Neural cell (in vitro differentiated cells): ENCODE measurements at regions not wholly inside any gene's neighbourhood (a gene's known extent, or its start where the extent isn't known, plus 50 kb on each side); places are given as distances from the start of the nearest gene placed in this dataset.

Experiments
- H2AFZ ChIP-seq: fragments of 200-600, 300-800 bp; sonication (generic), shearing (Covaris generic); 2 replicates; pipeline ENCODE4 v1.6.0; 2014; ENCODE audit warnings: low read depth, mild to moderate bottlenecking, antibody characterized with exemption, low read length, moderate library complexity
- H3F3A ChIP-seq: fragments of 200-600 bp; shearing (Covaris generic); 2 replicates; pipeline ENCODE4 v1.6.1; 2016; ENCODE audit warnings: mild to moderate bottlenecking, moderate library complexity, mixed read lengths, antibody characterized with exemption, low read length; ENCODE audit not compliant: insufficient read depth, poor library complexity, severe bottlenecking
- H3K27ac ChIP-seq: fragments of 200-600, 300-800 bp; sonication (generic), shearing (Covaris generic); 2 replicates; pipeline ENCODE4 v1.5.1; 2014; ENCODE audit warnings: mild to moderate bottlenecking, low read length, moderate library complexity
- H3K27me3 ChIP-seq: fragments of 300-800, 200-600 bp; sonication (generic), shearing (Covaris generic); 2 replicates; pipeline ENCODE4 v1.6.0; 2014; ENCODE audit warnings: mild to moderate bottlenecking, low read depth, low read length, moderate library complexity; ENCODE audit not compliant: insufficient read depth
- H3K36me3 ChIP-seq: fragments of 300-800, 200-600 bp; sonication (generic), shearing (Covaris generic); 2 replicates; pipeline ENCODE4 v1.5.1; 2014; ENCODE audit warnings: mild to moderate bottlenecking, antibody characterized with exemption, low read length, moderate library complexity; ENCODE audit not compliant: insufficient read depth
- H3K4me2 ChIP-seq: fragments of 300-800, 200-600 bp; sonication (generic), shearing (Covaris generic); 2 replicates; pipeline ENCODE4 v1.6.0; 2014; ENCODE audit warnings: mild to moderate bottlenecking, low read length
- H3K4me3 ChIP-seq: fragments of 300-800, 200-600 bp; sonication (generic), shearing (Covaris generic); 2 replicates; pipeline ENCODE4 v1.5.1; 2014; ENCODE audit warnings: mild to moderate bottlenecking, low read length, moderate library complexity
- H3K79me2 ChIP-seq: fragments of 200-600 bp; shearing (Covaris generic); replicated peaks from 2 replicates; pipeline ENCODE4 v1.6.0; 2014; ENCODE audit warnings: mild to moderate bottlenecking, low read length, moderate library complexity; ENCODE audit not compliant: insufficient read depth
- H3K9ac ChIP-seq: fragments of 300-800, 200-600 bp; sonication (generic), shearing (Covaris generic); 2 replicates; pipeline ENCODE4 v1.6.1; 2016; ENCODE audit warnings: mild to moderate bottlenecking, low read length, mixed read lengths
- H3K9me2 ChIP-seq: fragments of 200-600 bp; shearing (Covaris generic); 2 replicates; pipeline ENCODE4 v1.6.1; 2016; ENCODE audit warnings: mild to moderate bottlenecking, low read length, mixed read lengths; ENCODE audit not compliant: insufficient read depth
- H3K9me3 ChIP-seq: fragments of 200-600, 300-800 bp; sonication (generic), shearing (Covaris generic); 2 replicates; pipeline ENCODE4 v1.6.1; 2016; ENCODE audit warnings: mild to moderate bottlenecking, mixed run types, low read length, moderate library complexity, mixed read lengths
- H4K20me1 ChIP-seq: fragments of 200-600 bp; shearing (Covaris generic); 2 replicates; pipeline ENCODE4 v1.6.1; 2016; ENCODE audit warnings: mild to moderate bottlenecking, mixed run types; ENCODE audit not compliant: insufficient read depth
- CTCF ChIP-seq: fragments of 450-650 bp; IDR thresholded peaks from 2 replicates; pipeline ENCODE4 v1.5.1; 2014; ENCODE audit warnings: antibody characterized with exemption, mild to moderate bottlenecking, moderate library complexity; ENCODE audit not compliant: poor library complexity, severe bottlenecking
- EP300 ChIP-seq: fragments of 450-650 bp; conservative IDR thresholded peaks from 2 replicates; pipeline ENCODE4 v1.6.1; 2014; ENCODE audit warnings: antibody characterized with exemption, mild to moderate bottlenecking, moderate library complexity; ENCODE audit not compliant: poor library complexity, severe bottlenecking
- EZH2 ChIP-seq: fragments of 200-600, 300-800 bp; shearing (Covaris generic), sonication (generic); IDR thresholded peaks from 2 replicates; pipeline ENCODE4 v1.6.1; 2014; ENCODE audit warnings: antibody characterized with exemption, low read length, borderline replicate concordance, mild to moderate bottlenecking; ENCODE audit not compliant: insufficient read depth, poor library complexity, severe bottlenecking
- MXI1 ChIP-seq: fragments of 450-650 bp; conservative IDR thresholded peaks from 2 replicates; pipeline ENCODE4 v1.6.1; 2014; ENCODE audit warnings: antibody characterized with exemption, mild to moderate bottlenecking; ENCODE audit not compliant: poor library complexity, severe bottlenecking
- POLR2AphosphoS5 ChIP-seq: IDR thresholded peaks from 2 replicates; pipeline ENCODE4 v1.6.1; 2012
- RAD21 ChIP-seq: fragments of 450-650 bp; conservative IDR thresholded peaks from 2 replicates; pipeline ENCODE4 v1.6.1; 2014; ENCODE audit warnings: antibody characterized with exemption, mild to moderate bottlenecking, moderate library complexity
- SMC3 ChIP-seq: fragments of 450-650 bp; conservative IDR thresholded peaks from 2 replicates; pipeline ENCODE4 v1.6.1; 2014; ENCODE audit warnings: antibody characterized with exemption, mild to moderate bottlenecking, moderate library complexity; ENCODE audit not compliant: poor library complexity
- TAF1 ChIP-seq: IDR thresholded peaks from 2 replicates; pipeline ENCODE4 v1.6.1; 2012; ENCODE audit warnings: low read depth
- TF ChIP-seq, protein P1 (sequence below): IDR thresholded peaks from 2 replicates; pipeline ENCODE4 v1.6.1; 2012; ENCODE audit warnings: borderline replicate concordance

GRCh38 chr6:90403489-90404381 lies 107.1 kb upstream of the BACH2 start:
- Histone ChIP-seq H3K4me2 (no peak overlapping the region), H3K79me2 (no peaks in the 10 kb centered on the region), H3K4me3 (no peak overlapping the region), H3K9ac (no peak overlapping the region), H3K36me3 (no peaks in the 10 kb centered on the region), H3F3A (no peaks in the 10 kb centered on the region), H4K20me1 (no peaks in the 10 kb centered on the region), H3K27me3 (no peaks in the 10 kb centered on the region), H3K27ac (no peak overlapping the region), H3K9me3 (no peaks in the 10 kb centered on the region), H3K9me2 (no peaks in the 10 kb centered on the region), H2AFZ (no peak overlapping the region)
- TF ChIP-seq RAD21 (no peak), MXI1 (no peak), TAF1 (no peak), SMC3 (no peak), EP300 (no peak), CTCF (no peak), POLR2AphosphoS5 (no peak), EZH2 (no peak)
- TF ChIP-seq, protein P1, sequence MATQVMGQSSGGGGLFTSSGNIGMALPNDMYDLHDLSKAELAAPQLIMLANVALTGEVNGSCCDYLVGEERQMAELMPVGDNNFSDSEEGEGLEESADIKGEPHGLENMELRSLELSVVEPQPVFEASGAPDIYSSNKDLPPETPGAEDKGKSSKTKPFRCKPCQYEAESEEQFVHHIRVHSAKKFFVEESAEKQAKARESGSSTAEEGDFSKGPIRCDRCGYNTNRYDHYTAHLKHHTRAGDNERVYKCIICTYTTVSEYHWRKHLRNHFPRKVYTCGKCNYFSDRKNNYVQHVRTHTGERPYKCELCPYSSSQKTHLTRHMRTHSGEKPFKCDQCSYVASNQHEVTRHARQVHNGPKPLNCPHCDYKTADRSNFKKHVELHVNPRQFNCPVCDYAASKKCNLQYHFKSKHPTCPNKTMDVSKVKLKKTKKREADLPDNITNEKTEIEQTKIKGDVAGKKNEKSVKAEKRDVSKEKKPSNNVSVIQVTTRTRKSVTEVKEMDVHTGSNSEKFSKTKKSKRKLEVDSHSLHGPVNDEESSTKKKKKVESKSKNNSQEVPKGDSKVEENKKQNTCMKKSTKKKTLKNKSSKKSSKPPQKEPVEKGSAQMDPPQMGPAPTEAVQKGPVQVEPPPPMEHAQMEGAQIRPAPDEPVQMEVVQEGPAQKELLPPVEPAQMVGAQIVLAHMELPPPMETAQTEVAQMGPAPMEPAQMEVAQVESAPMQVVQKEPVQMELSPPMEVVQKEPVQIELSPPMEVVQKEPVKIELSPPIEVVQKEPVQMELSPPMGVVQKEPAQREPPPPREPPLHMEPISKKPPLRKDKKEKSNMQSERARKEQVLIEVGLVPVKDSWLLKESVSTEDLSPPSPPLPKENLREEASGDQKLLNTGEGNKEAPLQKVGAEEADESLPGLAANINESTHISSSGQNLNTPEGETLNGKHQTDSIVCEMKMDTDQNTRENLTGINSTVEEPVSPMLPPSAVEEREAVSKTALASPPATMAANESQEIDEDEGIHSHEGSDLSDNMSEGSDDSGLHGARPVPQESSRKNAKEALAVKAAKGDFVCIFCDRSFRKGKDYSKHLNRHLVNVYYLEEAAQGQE = no peak

DNA sequence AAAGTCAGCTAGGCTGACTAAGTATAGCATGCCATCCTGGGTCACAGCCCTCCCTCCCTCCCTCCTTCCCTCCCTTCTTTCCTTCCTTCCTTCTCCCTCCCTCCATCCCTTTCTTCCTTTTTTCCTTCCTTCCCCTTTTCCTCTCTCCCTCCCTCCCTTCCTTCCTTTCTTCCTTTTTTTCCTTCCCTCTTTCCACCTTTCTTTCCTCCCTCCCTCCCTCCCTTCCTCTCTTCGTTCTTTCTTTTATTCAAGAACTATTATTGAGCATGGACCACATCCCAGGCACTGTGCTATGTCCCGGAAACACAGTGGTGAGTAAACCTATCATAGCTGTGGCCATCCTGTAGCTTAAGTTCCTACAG lies 106.2 kb upstream of the BACH2 start:
- Histone ChIP-seq H3K9me2 (no peaks in the 10 kb centered on the region), H3K9me3 (no peaks in the 10 kb centered on the region), H3K9ac (no peak overlapping the region), H3K27ac (no peak overlapping the region), H3F3A (no peaks in the 10 kb centered on the region), H4K20me1 (no peaks in the 10 kb centered on the region), H3K4me2 (no peak overlapping the region), H2AFZ (no peak overlapping the region), H3K79me2 (no peaks in the 10 kb centered on the region), H3K4me3 (no peak overlapping the region), H3K36me3 (no peaks in the 10 kb centered on the region), H3K27me3 (no peaks in the 10 kb centered on the region)
- no peak for TF ChIP-seq EP300
- TF ChIP-seq MXI1 = no peak
- no peak for TF ChIP-seq CTCF
- TF ChIP-seq SMC3 = no peak
